Neuronal stem cell (in vitro differentiated cells): ENCODE measurements at regions not wholly inside any gene's neighbourhood (a gene's known extent, or its start where the extent isn't known, plus 50 kb on each side); places are given as distances from the start of the nearest gene placed in this dataset.

Source experiments
- DNase-seq: peaks from one replicate; pipeline ENCODE4 v3.0.0-alpha.2; 2013; ENCODE audit warnings: low spot score
- H2AFZ ChIP-seq: one replicate; pipeline ENCODE4 v1.6.1; 2013; ENCODE audit warnings: mild to moderate bottlenecking, low read length, inconsistent platforms
- H2AK5ac ChIP-seq: 2 replicates; pipeline ENCODE4 v1.6.1; 2013; ENCODE audit warnings: low read depth, mild to moderate bottlenecking, inconsistent platforms, low read length, moderate library complexity, mixed read lengths
- H2BK120ac ChIP-seq: 2 replicates; pipeline ENCODE4 v1.6.1; 2013; ENCODE audit warnings: low read depth, mild to moderate bottlenecking, inconsistent platforms, low read length, moderate library complexity, mixed read lengths
- H2BK12ac ChIP-seq: one replicate; pipeline ENCODE4 v1.6.1; 2013; ENCODE audit warnings: low read length, inconsistent platforms
- H2BK15ac ChIP-seq: 2 replicates; pipeline ENCODE4 v1.6.1; 2013; ENCODE audit warnings: mild to moderate bottlenecking, low read length, inconsistent platforms, mixed read lengths
- H2BK5ac ChIP-seq: one replicate; pipeline ENCODE4 v1.6.1; 2013; ENCODE audit warnings: inconsistent platforms, mild to moderate bottlenecking, low read length, moderate library complexity
- H3K14ac ChIP-seq: one replicate; pipeline ENCODE4 v1.6.1; 2013; ENCODE audit warnings: low read length, inconsistent platforms
- H3K18ac ChIP-seq: 2 replicates; pipeline ENCODE4 v1.6.1; 2013; ENCODE audit warnings: low read length, inconsistent platforms
- H3K23ac ChIP-seq: 2 replicates; pipeline ENCODE4 v1.6.1; 2013; ENCODE audit warnings: low read depth, mild to moderate bottlenecking, mixed read lengths, low read length, inconsistent platforms; ENCODE audit not compliant: poor library complexity
- H3K27ac ChIP-seq: replicated peaks from 3 replicates; pipeline ENCODE4 v1.5.1; 2013; ENCODE audit warnings: low read length, inconsistent platforms
- H3K27me3 ChIP-seq, 3 experiments: 2 replicates each; pipeline ENCODE4 v1.6.1; 2013; ENCODE audit warnings: low read length in 3 of 3, mild to moderate bottlenecking in 2 of 3, inconsistent platforms in 1 of 3, low read depth in 1 of 3, mixed read lengths in 1 of 3, moderate library complexity in 1 of 3; ENCODE audit not compliant: control insufficient read depth in 3 of 3, insufficient read depth in 3 of 3
- H3K36me3 ChIP-seq, 2 donors: replicated peaks in 1 of 2; 2 replicates each; pipeline ENCODE4 v1.6.1; 2013; ENCODE audit warnings: low read length in 2 of 2; ENCODE audit not compliant: control insufficient read depth in 2 of 2, insufficient read depth in 2 of 2
- H3K4ac ChIP-seq: 2 replicates; pipeline ENCODE4 v1.6.1; 2013; ENCODE audit warnings: inconsistent platforms, mild to moderate bottlenecking, low read length, moderate library complexity
- H3K4me1 ChIP-seq, 2 donors: 1 replicate in 1 of 2; 2 replicates in 1 of 2; pipeline ENCODE4 v1.6.1; 2013; ENCODE audit warnings: low read length in 2 of 2, low read depth in 1 of 2; ENCODE audit not compliant: control insufficient read depth in 2 of 2, insufficient read depth in 1 of 2
- H3K4me2 ChIP-seq: one replicate; pipeline ENCODE4 v1.6.1; 2013; ENCODE audit warnings: mild to moderate bottlenecking, low read length, inconsistent platforms; ENCODE audit not compliant: insufficient read depth, poor library complexity, severe bottlenecking
- H3K4me3 ChIP-seq, 2 donors: 2 replicates each; pipeline ENCODE4 v1.5.1; 2013; ENCODE audit warnings: low read length in 2 of 2, mild to moderate bottlenecking in 2 of 2, inconsistent platforms in 1 of 2, moderate library complexity in 1 of 2
- H3K79me1 ChIP-seq: one replicate; pipeline ENCODE4 v1.6.1; 2013; ENCODE audit warnings: low read depth, mild to moderate bottlenecking, inconsistent platforms, low read length, moderate library complexity
- H3K9ac ChIP-seq: one replicate; pipeline ENCODE4 v1.6.1; 2013; ENCODE audit warnings: mild to moderate bottlenecking, low read depth, low read length, inconsistent platforms; ENCODE audit not compliant: poor library complexity
- H3K9me3 ChIP-seq, 2 donors: replicated peaks in 1 of 2; 2 replicates each; pipeline versions ENCODE3 to v1.6.1; 2013; ENCODE audit warnings: low read length in 2 of 2, mild to moderate bottlenecking in 2 of 2, inconsistent platforms in 1 of 2, low read depth in 1 of 2, mixed read lengths in 1 of 2, moderate library complexity in 1 of 2; ENCODE audit not compliant: control insufficient read depth in 2 of 2, insufficient read depth in 1 of 2
- H4K8ac ChIP-seq: one replicate; pipeline ENCODE4 v1.6.1; 2013; ENCODE audit warnings: low read depth, mild to moderate bottlenecking, inconsistent platforms, low read length, moderate library complexity
- H4K91ac ChIP-seq: one replicate; pipeline ENCODE4 v1.6.1; 2013; ENCODE audit warnings: low read length, low read depth, mild to moderate bottlenecking, inconsistent platforms; ENCODE audit not compliant: poor library complexity
- WGBS, 2 donors: extraction: QIAGEN DNeasy Blood & Tissue Kit; methylation state at CpG; one replicate each; pipeline ENCODE4 v1.1.7; 2013; ENCODE audit warnings: missing lambda C conversion rate in 2 of 2, mixed read lengths in 1 of 2; ENCODE audit not compliant: insufficient read length in 2 of 2, insufficient replicate concordance in 1 of 2; ENCODE audit errors: extremely low coverage in 2 of 2; 5-methylcytosine and 5-hydroxymethylcytosine counted together

- H2AK5ac ChIP-seq, result no peak overlapping the region
- no peak overlapping the region for H2BK5ac ChIP-seq
- no peak overlapping the region for H3K4me3 ChIP-seq
- no peaks in the 10 kb centered on the region for H3K4me1 ChIP-seq
- H3K18ac ChIP-seq, result no peak overlapping the region
- no peaks in the 10 kb centered on the region for H3K79me1 ChIP-seq
- H3K36me3 ChIP-seq, result no peaks in the 10 kb centered on the region
- H2AFZ ChIP-seq, result no peak overlapping the region
- no peak overlapping the region for H3K9ac ChIP-seq
- no peak overlapping the region for H2BK120ac ChIP-seq
- no peak overlapping the region for H2BK15ac ChIP-seq
- no peak overlapping the region for H3K27ac ChIP-seq
- no CpG with 5 or more reads among the region's 1 CpG for WGBS, 2 donors
- no peak overlapping the region for H4K91ac ChIP-seq
- no peak overlapping the region for H3K4me2 ChIP-seq
- no peak overlapping the region for H3K4ac ChIP-seq
- no peaks in the 10 kb centered on the region for H3K27me3 ChIP-seq
- H4K8ac ChIP-seq, result no peak overlapping the region
- no peak for DNase-seq
- H2BK12ac ChIP-seq, result no peak overlapping the region
- H3K14ac ChIP-seq, result no peak overlapping the region
- no peak overlapping the region for H3K23ac ChIP-seq
- H3K9me3 ChIP-seq, result no peaks in the 10 kb centered on the region
These were observed 499.0 kb upstream of the SEMA6D start for GRCh38 chr15:47218295-47218694.

GRCh38 chr15:47244361-47244760 is 472.9 kb upstream of the SEMA6D start:
- Histone ChIP-seq H4K8ac (no peak overlapping the region), H3K4me2 (no peak overlapping the region)
- no CpG with 5 or more reads among the region's 1 CpG for WGBS, 2 donors

GRCh38 chr15:47246317-47246716 is 471.0 kb upstream of the SEMA6D start:
- no peak overlapping the region for H2BK120ac ChIP-seq
- no peak overlapping the region for H2AFZ ChIP-seq
- H3K9ac ChIP-seq, result no peak overlapping the region
- no peak overlapping the region for H3K4me2 ChIP-seq
- no peak overlapping the region for H2BK15ac ChIP-seq
- no peaks in the 10 kb centered on the region for H3K27me3 ChIP-seq
- H3K4ac ChIP-seq, result no peak overlapping the region
- no peak overlapping the region for H3K18ac ChIP-seq
- H4K91ac ChIP-seq, result no peak overlapping the region
- no peak overlapping the region for H3K4me3 ChIP-seq
- H4K8ac ChIP-seq, result no peak overlapping the region
- no peaks in the 10 kb centered on the region for H3K9me3 ChIP-seq
- no CpG with 5 or more reads among the region's 5 CpGs for WGBS, 2 donors
- H3K36me3 ChIP-seq, result no peaks in the 10 kb centered on the region
- H2BK5ac ChIP-seq, result no peak overlapping the region
- H2BK12ac ChIP-seq, result no peak overlapping the region
- DNase-seq, result no peak
- no peak overlapping the region for H2AK5ac ChIP-seq
- no peak overlapping the region for H3K27ac ChIP-seq
- H3K23ac ChIP-seq, result no peak overlapping the region
- H3K14ac ChIP-seq, result no peak overlapping the region
- no peaks in the 10 kb centered on the region for H3K79me1 ChIP-seq
- no peaks in the 10 kb centered on the region for H3K4me1 ChIP-seq

More at GRCh38 chr15:47244361-47244760, 472.9 kb upstream of the SEMA6D start:
- Histone ChIP-seq H2BK5ac (no peak overlapping the region), H2AFZ (no peak overlapping the region), H3K4ac (no peak overlapping the region), H3K79me1 (no peaks in the 10 kb centered on the region), H3K14ac (no peak overlapping the region), H2BK12ac (no peak overlapping the region), H2AK5ac (no peak overlapping the region), H3K9ac (no peak overlapping the region), H3K9me3 (no peaks in the 10 kb centered on the region), H2BK15ac (no peak overlapping the region), H2BK120ac (no peak overlapping the region), H3K23ac (no peak overlapping the region), H3K4me1 (no peaks in the 10 kb centered on the region), H3K27me3 (no peaks in the 10 kb centered on the region), H3K36me3 (no peaks in the 10 kb centered on the region), H3K18ac (no peak overlapping the region), H4K91ac (no peak overlapping the region), H3K27ac (no peak overlapping the region), H3K4me3 (no peak overlapping the region)
- no peak for DNase-seq

- Histone ChIP-seq H4K91ac (no peak overlapping the region), H3K27me3 (no peaks in the 10 kb centered on the region), H3K79me1 (no peaks in the 10 kb centered on the region), H2AFZ (no peak overlapping the region), H3K23ac (no peak overlapping the region), H3K14ac (no peak overlapping the region), H2BK12ac (no peak overlapping the region), H3K4me2 (no peak overlapping the region), H2AK5ac (no peak overlapping the region), H2BK15ac (no peak overlapping the region), H4K8ac (no peak overlapping the region), H3K9me3 (no peaks in the 10 kb centered on the region), H3K18ac (no peak overlapping the region), H2BK5ac (no peak overlapping the region), H3K27ac (no peak overlapping the region), H3K4me1 (no peaks in the 10 kb centered on the region), H2BK120ac (no peak overlapping the region), H3K9ac (no peak overlapping the region), H3K36me3 (no peaks in the 10 kb centered on the region), H3K4me3 (no peak overlapping the region), H3K4ac (no peak overlapping the region)
- DNase-seq, result no peak
- WGBS, 2 donors, result no CpG with 5 or more reads among the region's 3 CpGs
These were observed 458.8 kb upstream of the SEMA6D start for GRCh38 chr15:47258521-47258920.
